ENCODE measurements at regions not wholly inside any gene's neighbourhood (a gene's known extent, or its start where the extent isn't known, plus 50 kb on each side); places are given as distances from the start of the nearest gene placed in this dataset.

GRCh38 chr9:65435464-65435863 lies 150.5 kb upstream of the FOXD4L5 start:
- TF ChIP-seq CTCF (IDR thresholded peaks at IDR 0.05; ENCODE audit: low read depth, low read length) (no peak), POLR2A (IDR thresholded peaks at IDR 0.05; ENCODE audit: extremely low read depth, insufficient read length) (no peak), MAX (IDR thresholded peaks at IDR 0.05; ENCODE audit: low read depth, low read length) (no peak)

All from NB4 (cell line).